Stomach (tissue), 4 donors: ENCODE measurements at regions not wholly inside any gene's neighbourhood (a gene's known extent, or its start where the extent isn't known, plus 50 kb on each side); places are given as distances from the start of the nearest gene placed in this dataset.

ENCODE experiments used
- CTCF ChIP-seq, 7 experiments: fragments of 450-650 bp in 4 of 7; fragments of 200-600 bp in 3 of 7; sonication (generic) in 3 of 7; IDR thresholded peaks; one replicate each; pipeline ENCODE4 v1.5.1; 2016 to 2019; ENCODE audit warnings: antibody characterized with exemption in 7 of 7, control low read depth in 2 of 7, mild to moderate bottlenecking in 1 of 7
- POLR2A ChIP-seq, 4 donors: fragments of 450-650 bp; IDR thresholded peaks; one replicate each; pipeline ENCODE4 v1.6.1; 2016; ENCODE audit warnings: antibody characterized with exemption in 4 of 4, control low read depth in 2 of 4, mild to moderate bottlenecking in 1 of 4, moderate library complexity in 1 of 4

- TF ChIP-seq CTCF (IDR thresholded peaks at IDR 0.05) = no peak
- no peak for TF ChIP-seq POLR2A (IDR thresholded peaks at IDR 0.05)
Observed at GRCh38 chr10:2874963-2875362, 192.4 kb upstream of the PFKP start.
